ENCODE measurements at regions not wholly inside any gene's neighbourhood (a gene's known extent, or its start where the extent isn't known, plus 50 kb on each side); places are given as distances from the start of the nearest gene placed in this dataset.

GRCh38 chr20:11520596-11520995 lies 397.1 kb upstream of the BTBD3 start:
- no peak for ATAC-seq (ENCODE audit: low FRiP score)
- no peak for DNase-seq (ENCODE audit: low spot score)
- TF ChIP-seq, protein P1, sequence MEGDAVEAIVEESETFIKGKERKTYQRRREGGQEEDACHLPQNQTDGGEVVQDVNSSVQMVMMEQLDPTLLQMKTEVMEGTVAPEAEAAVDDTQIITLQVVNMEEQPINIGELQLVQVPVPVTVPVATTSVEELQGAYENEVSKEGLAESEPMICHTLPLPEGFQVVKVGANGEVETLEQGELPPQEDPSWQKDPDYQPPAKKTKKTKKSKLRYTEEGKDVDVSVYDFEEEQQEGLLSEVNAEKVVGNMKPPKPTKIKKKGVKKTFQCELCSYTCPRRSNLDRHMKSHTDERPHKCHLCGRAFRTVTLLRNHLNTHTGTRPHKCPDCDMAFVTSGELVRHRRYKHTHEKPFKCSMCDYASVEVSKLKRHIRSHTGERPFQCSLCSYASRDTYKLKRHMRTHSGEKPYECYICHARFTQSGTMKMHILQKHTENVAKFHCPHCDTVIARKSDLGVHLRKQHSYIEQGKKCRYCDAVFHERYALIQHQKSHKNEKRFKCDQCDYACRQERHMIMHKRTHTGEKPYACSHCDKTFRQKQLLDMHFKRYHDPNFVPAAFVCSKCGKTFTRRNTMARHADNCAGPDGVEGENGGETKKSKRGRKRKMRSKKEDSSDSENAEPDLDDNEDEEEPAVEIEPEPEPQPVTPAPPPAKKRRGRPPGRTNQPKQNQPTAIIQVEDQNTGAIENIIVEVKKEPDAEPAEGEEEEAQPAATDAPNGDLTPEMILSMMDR (IDR thresholded peaks at IDR 0.05): no peak

DNA sequence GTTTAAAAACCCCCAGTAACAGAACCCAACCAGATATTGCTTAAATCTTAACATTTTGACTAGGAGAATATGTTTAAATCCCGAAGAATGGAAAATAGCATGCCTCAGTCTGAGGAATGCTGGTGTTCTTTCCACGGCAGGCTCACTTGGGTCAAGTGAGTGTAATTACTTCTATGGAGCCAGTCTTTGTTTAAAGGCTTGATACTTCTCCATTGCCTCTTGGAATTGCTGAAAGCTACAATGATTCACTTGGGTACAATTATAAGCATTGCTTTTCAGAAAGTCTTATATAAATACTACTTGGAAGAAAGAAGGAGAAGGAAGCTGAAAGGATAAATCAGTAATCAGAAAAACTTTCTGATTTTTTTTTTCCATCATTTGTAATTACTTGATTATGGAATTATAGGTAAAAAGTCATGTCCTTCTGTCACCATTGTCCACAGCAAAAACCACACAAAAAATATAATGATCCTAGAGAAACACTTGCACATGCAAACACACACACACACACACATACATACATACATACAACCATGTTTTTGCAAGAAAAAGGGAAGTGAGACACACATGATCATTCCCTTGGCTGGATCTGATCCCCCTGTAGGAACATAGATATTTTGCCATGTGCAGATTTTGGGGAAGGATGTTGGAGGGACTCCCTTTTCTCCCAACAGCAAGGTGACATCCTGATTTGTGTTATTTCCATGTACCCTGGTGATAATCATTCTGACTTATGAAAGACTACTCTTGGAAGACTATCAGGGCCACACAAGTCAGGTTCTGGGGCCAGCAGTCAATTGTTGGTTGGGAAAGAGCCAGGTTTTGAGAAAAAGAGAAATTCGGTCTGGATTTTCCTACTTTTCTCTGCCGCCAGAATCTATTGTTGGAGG lies 396.0 kb upstream of the BTBD3 start:
- TF ChIP-seq, protein P1 (IDR thresholded peaks at IDR 0.05): no peak
- DNase-seq (ENCODE audit: low spot score) (no peak), ATAC-seq (ENCODE audit: low FRiP score) (no peak)

DNA sequence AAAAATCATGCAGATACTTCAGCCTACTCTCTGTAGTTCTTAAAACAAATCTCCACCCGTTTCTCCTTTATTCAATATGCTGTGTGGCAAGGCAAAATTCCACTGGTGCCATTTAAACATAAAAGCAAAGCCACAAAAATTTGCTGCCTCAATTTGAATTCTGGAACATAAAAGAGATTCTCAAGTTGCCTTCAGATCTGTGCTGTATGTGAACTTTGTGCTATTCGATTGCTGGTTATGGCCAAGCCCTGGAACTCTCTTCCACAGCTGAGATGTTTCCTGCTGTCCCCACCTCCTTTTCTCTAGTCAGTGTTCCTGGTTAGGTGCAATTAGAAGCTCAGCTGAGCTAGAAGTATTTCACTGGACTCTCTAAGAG lies 395.3 kb upstream of the BTBD3 start:
- ATAC-seq (ENCODE audit: low FRiP score) (no peak), DNase-seq (ENCODE audit: low spot score) (no peak)
- TF ChIP-seq, protein P1 (IDR thresholded peaks at IDR 0.05): no peak

- TF ChIP-seq, protein P1 (IDR thresholded peaks at IDR 0.05): no peak
- DNase-seq (ENCODE audit: low spot score): no peak
These were observed 388.6 kb upstream of the BTBD3 start for GRCh38 chr20:11529047-11529446.

GRCh38 chr20:11537032-11537431 lies 380.7 kb upstream of the BTBD3 start:
- no peak for ATAC-seq (ENCODE audit: low FRiP score)
- TF ChIP-seq, protein P1 (IDR thresholded peaks at IDR 0.05): no peak
- no peak for DNase-seq (ENCODE audit: low spot score)

More at GRCh38 chr20:11529047-11529446, 388.6 kb upstream of the BTBD3 start:
- no peak for ATAC-seq (ENCODE audit: low FRiP score)

- no peak for ATAC-seq (ENCODE audit: low FRiP score)
- no peak for DNase-seq (ENCODE audit: low spot score)
- TF ChIP-seq, protein P1 (IDR thresholded peaks at IDR 0.05): no peak
These were observed 378.2 kb upstream of the BTBD3 start for GRCh38 chr20:11539450-11539849.

- DNase-seq (ENCODE audit: low spot score) (no peak), ATAC-seq (ENCODE audit: low FRiP score) (no peak)
- TF ChIP-seq, protein P1 (IDR thresholded peaks at IDR 0.05): no peak
These were observed 377.1 kb upstream of the BTBD3 start for GRCh38 chr20:11540558-11540957.

Measured in omental fat pad (tissue), 3 donors.